ENCODE measurements at regions not wholly inside any gene's neighbourhood (a gene's known extent, or its start where the extent isn't known, plus 50 kb on each side); places are given as distances from the start of the nearest gene placed in this dataset.

DNA sequence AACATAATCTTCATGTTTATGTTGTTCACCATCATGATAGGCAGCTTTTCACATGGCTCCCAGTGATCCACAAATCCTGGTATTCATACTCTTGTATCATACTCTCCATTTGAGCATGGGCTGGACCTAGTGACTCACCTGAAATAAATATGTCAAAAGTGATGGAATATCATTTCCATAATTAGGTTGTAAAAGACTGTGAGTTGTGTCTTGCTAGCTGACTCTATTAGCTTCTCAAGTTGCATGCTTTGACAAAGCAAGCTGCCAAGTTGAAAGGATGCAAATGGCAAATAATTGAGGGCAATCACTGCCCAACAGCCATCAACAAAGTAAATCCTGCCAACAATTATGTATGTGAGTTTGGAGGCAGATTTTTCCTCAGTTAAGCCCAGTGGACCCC lies 300.4 kb downstream of the AHR start:
- H3K9me2 ChIP-seq = no peaks in the 10 kb centered on the region

DNA sequence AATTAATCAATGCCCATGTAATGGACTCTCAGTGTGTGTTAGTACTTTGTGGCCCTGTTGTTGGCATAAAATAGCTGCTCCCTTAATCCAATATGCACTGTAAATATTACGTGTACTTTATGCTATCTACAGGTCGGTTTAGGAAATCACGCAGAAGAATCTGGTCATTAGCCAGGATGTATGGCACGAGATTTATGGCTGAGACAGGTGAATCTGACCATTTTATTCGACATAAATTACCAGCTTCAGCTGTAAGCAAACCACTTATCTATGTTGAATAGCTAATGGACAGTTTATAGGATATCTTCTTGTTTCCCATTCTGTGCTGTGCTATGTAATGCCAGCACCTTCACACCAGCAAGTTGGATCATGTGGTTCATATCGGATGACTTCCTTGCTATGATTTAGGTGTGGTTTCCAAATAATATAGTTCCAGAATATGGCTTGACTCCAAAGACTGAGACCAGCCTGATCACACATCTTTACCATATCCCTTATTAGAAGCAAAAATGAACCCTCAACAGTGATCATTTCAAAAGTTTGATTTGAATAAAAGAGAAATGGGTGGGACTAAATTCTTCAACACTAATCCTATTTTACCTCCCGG lies 301.4 kb downstream of the AHR start:
- POLR2A ChIA-PET = no interaction called here
- H3K9me2 ChIP-seq = no peaks in the 10 kb centered on the region

More for the DNA sequence above, 300.4 kb downstream of the AHR start:
- no peaks in the 10 kb centered on the region for H3F3A ChIP-seq (replicated peaks; ENCODE audit: insufficient read depth)
- no peaks in the 10 kb centered on the region for H4K20me1 ChIP-seq (ENCODE audit: insufficient read depth)
- H2AFZ ChIP-seq (ENCODE audit: low read depth) = no peak overlapping the region
- H3K4me3 ChIP-seq (ENCODE audit: low read depth in 2 of 2, low read length in 1 of 2) = no peak overlapping the region
- TF ChIP-seq TEAD4 (IDR thresholded peaks at IDR 0.05; ENCODE audit: borderline replicate concordance, insufficient read depth) = no peak
- no peak for TF ChIP-seq RAD21 (IDR thresholded peaks at IDR 0.05; ENCODE audit: low read length)
- no peak for TF ChIP-seq EZH2phosphoT487 (IDR thresholded peaks at IDR 0.05; ENCODE audit: borderline replicate concordance, low read depth)
- TF ChIP-seq SMC3 (IDR thresholded peaks at IDR 0.05; ENCODE audit: low read depth, low read length) = no peak
- TF ChIP-seq GABPA (IDR thresholded peaks at IDR 0.05; ENCODE audit: low read depth) = no peak
- TF ChIP-seq POLR2AphosphoS5 (IDR thresholded peaks at IDR 0.05; ENCODE audit: low read depth, low read length) = no peak
- no peak for TF ChIP-seq FOXM1 (IDR thresholded peaks at IDR 0.05; ENCODE audit: low read depth)
- no peaks in the 10 kb centered on the region for H3K27me3 ChIP-seq (ENCODE audit: insufficient read depth)
- no peak for DNase-seq
- CTCF ChIA-PET = no interaction called here
- H3K9me3 ChIP-seq = no peaks in the 10 kb centered on the region
- H3K9ac ChIP-seq = no peak overlapping the region
- POLR2A ChIA-PET = no interaction called here
- H3K4me2 ChIP-seq = no peak overlapping the region
- H3K27ac ChIP-seq (ENCODE audit: low read depth in 2 of 2, low read length in 1 of 2) = no peak overlapping the region
- H3K4me1 ChIP-seq (ENCODE audit: control insufficient read depth in 1 of 2, insufficient read depth in 2 of 2, low read depth in 1 of 2, low read length in 1 of 2) = no peaks in the 10 kb centered on the region
- no peaks in the 10 kb centered on the region for H3K36me3 ChIP-seq (replicated peaks in 1 of 2; ENCODE audit: control insufficient read depth in 1 of 2, insufficient read depth in 2 of 2, low read length in 1 of 2)
- H3K79me2 ChIP-seq (ENCODE audit: insufficient read depth) = no peaks in the 10 kb centered on the region

More for the DNA sequence above, 301.4 kb downstream of the AHR start:
- Histone ChIP-seq H2AFZ (ENCODE audit: low read depth) (no peak overlapping the region), H3K4me1 (ENCODE audit: control insufficient read depth in 1 of 2, insufficient read depth in 2 of 2, low read depth in 1 of 2, low read length in 1 of 2) (no peaks in the 10 kb centered on the region), H3K4me2 (no peak overlapping the region), H3K9ac (no peak overlapping the region), H3K79me2 (ENCODE audit: insufficient read depth) (no peaks in the 10 kb centered on the region), H3F3A (replicated peaks; ENCODE audit: insufficient read depth) (no peaks in the 10 kb centered on the region), H3K9me3 (no peaks in the 10 kb centered on the region), H3K36me3 (replicated peaks in 1 of 2; ENCODE audit: control insufficient read depth in 1 of 2, insufficient read depth in 2 of 2, low read length in 1 of 2) (no peaks in the 10 kb centered on the region), H3K4me3 (ENCODE audit: low read depth in 2 of 2, low read length in 1 of 2) (no peak overlapping the region), H3K27ac (ENCODE audit: low read depth in 2 of 2, low read length in 1 of 2) (no peak overlapping the region), H4K20me1 (ENCODE audit: insufficient read depth) (no peaks in the 10 kb centered on the region), H3K27me3 (ENCODE audit: insufficient read depth) (no peaks in the 10 kb centered on the region)
- WGBS (ENCODE audit: low lambda C conversion rate) = 25% methylated on average over 7 of the region's 7 CpGs
- TF ChIP-seq, protein P1, sequence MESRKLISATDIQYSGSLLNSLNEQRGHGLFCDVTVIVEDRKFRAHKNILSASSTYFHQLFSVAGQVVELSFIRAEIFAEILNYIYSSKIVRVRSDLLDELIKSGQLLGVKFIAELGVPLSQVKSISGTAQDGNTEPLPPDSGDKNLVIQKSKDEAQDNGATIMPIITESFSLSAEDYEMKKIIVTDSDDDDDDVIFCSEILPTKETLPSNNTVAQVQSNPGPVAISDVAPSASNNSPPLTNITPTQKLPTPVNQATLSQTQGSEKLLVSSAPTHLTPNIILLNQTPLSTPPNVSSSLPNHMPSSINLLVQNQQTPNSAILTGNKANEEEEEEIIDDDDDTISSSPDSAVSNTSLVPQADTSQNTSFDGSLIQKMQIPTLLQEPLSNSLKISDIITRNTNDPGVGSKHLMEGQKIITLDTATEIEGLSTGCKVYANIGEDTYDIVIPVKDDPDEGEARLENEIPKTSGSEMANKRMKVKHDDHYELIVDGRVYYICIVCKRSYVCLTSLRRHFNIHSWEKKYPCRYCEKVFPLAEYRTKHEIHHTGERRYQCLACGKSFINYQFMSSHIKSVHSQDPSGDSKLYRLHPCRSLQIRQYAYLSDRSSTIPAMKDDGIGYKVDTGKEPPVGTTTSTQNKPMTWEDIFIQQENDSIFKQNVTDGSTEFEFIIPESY (IDR thresholded peaks at IDR 0.05; ENCODE audit: borderline replicate concordance, low read depth) = no peak
- TF ChIP-seq EP300 (IDR thresholded peaks at IDR 0.05; ENCODE audit: borderline replicate concordance in 1 of 2, low read depth in 1 of 2, low read length in 1 of 2) = no peak
- TF ChIP-seq RFX5 (IDR thresholded peaks at IDR 0.05; ENCODE audit: low read length) = no peak
- TF ChIP-seq, protein P2, sequence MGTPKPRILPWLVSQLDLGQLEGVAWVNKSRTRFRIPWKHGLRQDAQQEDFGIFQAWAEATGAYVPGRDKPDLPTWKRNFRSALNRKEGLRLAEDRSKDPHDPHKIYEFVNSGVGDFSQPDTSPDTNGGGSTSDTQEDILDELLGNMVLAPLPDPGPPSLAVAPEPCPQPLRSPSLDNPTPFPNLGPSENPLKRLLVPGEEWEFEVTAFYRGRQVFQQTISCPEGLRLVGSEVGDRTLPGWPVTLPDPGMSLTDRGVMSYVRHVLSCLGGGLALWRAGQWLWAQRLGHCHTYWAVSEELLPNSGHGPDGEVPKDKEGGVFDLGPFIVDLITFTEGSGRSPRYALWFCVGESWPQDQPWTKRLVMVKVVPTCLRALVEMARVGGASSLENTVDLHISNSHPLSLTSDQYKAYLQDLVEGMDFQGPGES (IDR thresholded peaks at IDR 0.05; ENCODE audit: low read depth, low read length) = no peak
- no peak for TF ChIP-seq YY1 (IDR thresholded peaks at IDR 0.05; ENCODE audit: low read depth)
- no peak for TF ChIP-seq EZH2phosphoT487 (IDR thresholded peaks at IDR 0.05; ENCODE audit: borderline replicate concordance, low read depth)
- TF ChIP-seq ELF1 (IDR thresholded peaks at IDR 0.05) = no peak
- TF ChIP-seq RCOR1 (IDR thresholded peaks at IDR 0.05; ENCODE audit: low read length) = no peak
- TF ChIP-seq RAD21 (IDR thresholded peaks at IDR 0.05; ENCODE audit: low read length) = no peak
- TF ChIP-seq JUND (IDR thresholded peaks at IDR 0.05) = no peak
- TF ChIP-seq, protein P3, sequence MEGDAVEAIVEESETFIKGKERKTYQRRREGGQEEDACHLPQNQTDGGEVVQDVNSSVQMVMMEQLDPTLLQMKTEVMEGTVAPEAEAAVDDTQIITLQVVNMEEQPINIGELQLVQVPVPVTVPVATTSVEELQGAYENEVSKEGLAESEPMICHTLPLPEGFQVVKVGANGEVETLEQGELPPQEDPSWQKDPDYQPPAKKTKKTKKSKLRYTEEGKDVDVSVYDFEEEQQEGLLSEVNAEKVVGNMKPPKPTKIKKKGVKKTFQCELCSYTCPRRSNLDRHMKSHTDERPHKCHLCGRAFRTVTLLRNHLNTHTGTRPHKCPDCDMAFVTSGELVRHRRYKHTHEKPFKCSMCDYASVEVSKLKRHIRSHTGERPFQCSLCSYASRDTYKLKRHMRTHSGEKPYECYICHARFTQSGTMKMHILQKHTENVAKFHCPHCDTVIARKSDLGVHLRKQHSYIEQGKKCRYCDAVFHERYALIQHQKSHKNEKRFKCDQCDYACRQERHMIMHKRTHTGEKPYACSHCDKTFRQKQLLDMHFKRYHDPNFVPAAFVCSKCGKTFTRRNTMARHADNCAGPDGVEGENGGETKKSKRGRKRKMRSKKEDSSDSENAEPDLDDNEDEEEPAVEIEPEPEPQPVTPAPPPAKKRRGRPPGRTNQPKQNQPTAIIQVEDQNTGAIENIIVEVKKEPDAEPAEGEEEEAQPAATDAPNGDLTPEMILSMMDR (IDR thresholded peaks at IDR 0.05) = no peak
- no peak for TF ChIP-seq MEF2A (IDR thresholded peaks at IDR 0.05; ENCODE audit: borderline replicate concordance, low read depth)
- no peak for TF ChIP-seq NFIC (IDR thresholded peaks at IDR 0.05; ENCODE audit: borderline replicate concordance)
- no peak for DNase-seq
- CTCF ChIA-PET = no interaction called here

All from SK-N-SH (cell line).